Brain microvascular endothelial cell (primary cell): ENCODE measurements at regions not wholly inside any gene's neighbourhood (a gene's known extent, or its start where the extent isn't known, plus 50 kb on each side); places are given as distances from the start of the nearest gene placed in this dataset.

Experiments used
- DNase-seq: peaks from one replicate; pipeline ENCODE4 v3.0.0-alpha.2; 2020
- H3K27ac ChIP-seq: fragments of 250-450 bp; sonication (Bioruptor Pico); 2 replicates; pipeline ENCODE4 v1.5.1; 2020; ENCODE audit warnings: mild to moderate bottlenecking, moderate library complexity
- H3K27me3 ChIP-seq: fragments of 250-450 bp; sonication (Bioruptor Pico); replicated peaks from 2 replicates; pipeline ENCODE4 v1.5.1; 2020; ENCODE audit warnings: mild to moderate bottlenecking
- H3K36me3 ChIP-seq: fragments of 250-450 bp; sonication (Bioruptor Pico); replicated peaks from 2 replicates; pipeline ENCODE4 v1.5.1; 2020; ENCODE audit warnings: mild to moderate bottlenecking
- H3K4me3 ChIP-seq: 2 replicates; pipeline ENCODE4 v1.5.1; 2011; ENCODE audit warnings: low read depth, mild to moderate bottlenecking, control low read depth, low read length, moderate library complexity
- CTCF ChIP-seq: IDR thresholded peaks from 2 replicates; pipeline ENCODE4 v1.5.1; 2011; ENCODE audit warnings: low read depth, mild to moderate bottlenecking, moderate library complexity, low read length, control low read depth, inconsistent platforms; ENCODE audit errors: missing control alignments
- in situ Hi-C: cut with HindIII; loops from 2 replicates; pipeline ENCODE4 v1.10.0; 2017; ENCODE audit warnings: low sequenced_read_pairs, low pct_ligation_motif_present

GRCh38 chr5:83844449-83845068 lies 123.9 kb upstream of the HAPLN1 start:
- H3K27ac ChIP-seq, result peak overlapping the region; percentile 3
- H3K27me3 ChIP-seq, result no peaks in the 10 kb centered on the region
- no peak for TF ChIP-seq CTCF
- DNase-seq, result peak; percentile 75
- in situ Hi-C loops, result no loop called here
- no peaks in the 10 kb centered on the region for H3K36me3 ChIP-seq
- H3K4me3 ChIP-seq, result no peak overlapping the region

DNA sequence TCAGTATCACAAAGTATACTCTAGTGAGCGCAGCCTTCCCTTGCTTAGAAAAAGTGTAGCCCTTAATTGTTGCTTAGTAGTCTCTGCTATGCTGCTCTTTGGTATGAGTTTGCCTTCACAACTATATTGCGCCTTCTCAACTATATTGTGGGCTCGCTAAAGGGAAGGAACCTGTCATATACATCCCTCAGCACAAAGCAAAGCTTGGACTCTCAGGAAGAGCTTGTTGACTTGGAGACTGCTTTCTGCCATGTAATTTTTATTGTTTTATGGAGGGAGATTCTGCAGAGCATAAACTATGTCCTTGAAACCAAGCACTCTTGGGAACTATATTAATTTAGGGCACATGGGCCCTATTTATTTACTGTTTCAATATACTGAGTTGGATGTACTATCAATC lies 119.1 kb upstream of the HAPLN1 start:
- Histone ChIP-seq H3K27me3 (no peaks in the 10 kb centered on the region), H3K36me3 (no peaks in the 10 kb centered on the region), H3K27ac (no peak overlapping the region), H3K4me3 (no peak overlapping the region)
- no peak for TF ChIP-seq CTCF
- DNase-seq, result no peak
- in situ Hi-C loops, result no loop called here

- Histone ChIP-seq H3K27ac (no peak overlapping the region), H3K36me3 (no peaks in the 10 kb centered on the region), H3K4me3 (no peak overlapping the region), H3K27me3 (no peaks in the 10 kb centered on the region)
- no peak for DNase-seq
- TF ChIP-seq CTCF, result no peak
- in situ Hi-C loops, result no loop called here
Measured at GRCh38 chr5:83839256-83839655, 118.6 kb upstream of the HAPLN1 start.

DNA sequence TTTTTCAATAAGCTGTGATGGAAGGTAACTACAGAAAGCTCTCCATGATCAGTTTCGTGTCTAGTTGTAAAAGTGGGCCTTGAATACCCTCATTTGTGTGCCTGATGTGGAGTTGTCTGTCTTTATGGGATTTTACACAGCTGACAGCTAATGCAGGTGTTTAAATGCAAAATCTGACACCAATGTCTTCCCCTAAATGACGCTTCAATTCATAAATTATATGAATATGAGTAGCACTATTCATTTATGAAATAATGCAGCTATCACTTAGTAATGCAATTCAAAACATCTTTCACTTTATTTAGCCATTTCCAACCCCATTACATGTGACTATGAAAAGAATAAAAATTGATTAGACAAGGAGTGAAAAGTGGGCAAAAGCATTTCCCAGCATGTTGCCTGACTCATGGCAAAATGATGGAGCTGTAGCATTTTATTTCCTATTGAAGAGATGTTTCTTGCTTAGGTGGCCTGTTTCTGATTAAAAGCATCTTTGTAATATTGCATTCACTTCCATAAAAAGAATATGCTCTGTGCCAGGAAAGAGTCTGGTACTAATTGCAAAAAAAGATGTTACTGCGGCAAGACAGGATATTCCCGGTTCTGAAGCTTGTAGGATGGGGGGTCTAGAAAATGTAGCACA lies 116.7 kb upstream of the HAPLN1 start:
- TF ChIP-seq CTCF, result no peak
- Histone ChIP-seq H3K27ac (no peak overlapping the region), H3K4me3 (no peak overlapping the region), H3K27me3 (no peaks in the 10 kb centered on the region), H3K36me3 (no peaks in the 10 kb centered on the region)
- no peak for DNase-seq
- in situ Hi-C loops, result no loop called here

- in situ Hi-C loops, result no loop called here
- Histone ChIP-seq H3K4me3 (no peak overlapping the region), H3K27me3 (no peaks in the 10 kb centered on the region), H3K36me3 (no peaks in the 10 kb centered on the region), H3K27ac (no peak overlapping the region)
- TF ChIP-seq CTCF, result no peak
- DNase-seq, result no peak
Measured at GRCh38 chr5:83834306-83834705, 113.7 kb upstream of the HAPLN1 start.

DNA sequence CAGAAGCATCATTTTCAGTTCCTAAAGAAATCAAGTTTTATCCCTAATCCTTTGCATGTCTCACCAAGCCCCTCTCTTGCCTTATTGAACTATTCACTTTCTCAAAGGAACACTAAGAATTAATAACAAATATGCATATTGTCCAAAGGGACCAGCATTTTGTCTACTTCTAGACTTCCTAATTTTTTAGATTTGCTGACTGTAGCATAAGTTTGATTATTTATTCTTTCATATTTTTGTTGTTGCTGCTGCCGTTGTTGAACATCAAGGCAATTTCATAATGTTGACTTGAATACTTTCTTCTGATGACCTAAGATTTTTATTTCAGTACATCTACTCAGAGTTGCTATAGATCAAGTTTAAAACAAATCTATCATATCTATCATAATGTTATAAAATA lies 111.2 kb upstream of the HAPLN1 start:
- no peak overlapping the region for H3K4me3 ChIP-seq
- in situ Hi-C loops, result no loop called here
- DNase-seq, result no peak
- no peak overlapping the region for H3K27ac ChIP-seq
- no peaks in the 10 kb centered on the region for H3K36me3 ChIP-seq
- no peaks in the 10 kb centered on the region for H3K27me3 ChIP-seq
- no peak for TF ChIP-seq CTCF
